IMR-90 (cell line): ENCODE measurements at regions not wholly inside any gene's neighbourhood (a gene's known extent, or its start where the extent isn't known, plus 50 kb on each side); places are given as distances from the start of the nearest gene placed in this dataset.

Source experiments
- ATAC-seq: fragments of 200-7000 bp; cut with Tn5 transposase; 2 replicates; pipeline ENCODE4 v1.9.1; 2020; ENCODE audit warnings: low read depth, mild to moderate bottlenecking, moderate library complexity
- BruUV-seq: library from RNA; stranded (reverse); fragments of 400-500 nt; replicated peaks from 2 replicates; lab custom pipeline; 2021; lab: Mats Ljungman, UMichigan
- CTCF ChIA-PET: fragments of 300-600 bp; formaldehyde crosslinking; extraction: SDS; loops from one replicate; lab custom pipeline; 2021; ENCODE audit warnings: antibody characterized with exemption; lab: Yijun Ruan, JAX
- POLR2A ChIA-PET: fragments of 300-600 bp; sonication (Branson Sonifier 250); formaldehyde crosslinking; loops from one replicate; lab custom pipeline; 2022; ENCODE audit warnings: antibody characterized with exemption; ENCODE audit not compliant: unreplicated experiment; lab: Charles Lee
- DNase-seq: peaks from one replicate; pipeline ENCODE4 v3.0.0; 2013
- H2AFZ ChIP-seq: replicated peaks from 2 replicates; pipeline ENCODE3; 2013; ENCODE audit warnings: low read length, mild to moderate bottlenecking; ENCODE audit not compliant: poor library complexity
- H2AK5ac ChIP-seq: 2 replicates; pipeline ENCODE4 v1.6.1; 2013; ENCODE audit warnings: low read depth, low read length, inconsistent platforms
- H2AK9ac ChIP-seq: replicated peaks from 2 replicates; pipeline ENCODE3; 2013; ENCODE audit warnings: mild to moderate bottlenecking, low read depth, low read length, moderate library complexity; ENCODE audit not compliant: poor library complexity
- H2BK120ac ChIP-seq: 2 replicates; pipeline ENCODE4 v1.6.1; 2013; ENCODE audit warnings: low read depth, low read length, inconsistent platforms
- H2BK15ac ChIP-seq: 3 replicates; pipeline ENCODE4 v1.6.1; 2013; ENCODE audit warnings: low read depth, low read length, inconsistent platforms
- H2BK20ac ChIP-seq: 2 replicates; pipeline ENCODE4 v1.6.1; 2013; ENCODE audit warnings: low read depth, mild to moderate bottlenecking, inconsistent platforms, low read length, moderate library complexity
- H2BK5ac ChIP-seq: 2 replicates; pipeline ENCODE4 v1.6.1; 2013; ENCODE audit warnings: mild to moderate bottlenecking, low read depth, low read length, inconsistent platforms; ENCODE audit not compliant: poor library complexity, severe bottlenecking
- H3K14ac ChIP-seq: replicated peaks from 2 replicates; pipeline ENCODE4 v1.6.1; 2013; ENCODE audit warnings: low read depth, low read length, inconsistent platforms
- H3K18ac ChIP-seq: 2 replicates; pipeline ENCODE4 v1.6.1; 2013; ENCODE audit warnings: low read depth, low read length, control low read depth
- H3K23ac ChIP-seq: 2 replicates; pipeline ENCODE4 v1.6.1; 2013; ENCODE audit warnings: low read depth, low read length, inconsistent platforms
- H3K27ac ChIP-seq: 2 replicates; pipeline ENCODE4 v1.5.1; 2013; ENCODE audit warnings: mild to moderate bottlenecking, control low read depth, low read length; ENCODE audit not compliant: insufficient read depth
- H3K27me3 ChIP-seq: 2 replicates; pipeline ENCODE4 v1.6.1; 2013; ENCODE audit warnings: low read length; ENCODE audit not compliant: control insufficient read depth, insufficient read depth
- H3K36me3 ChIP-seq: 2 replicates; pipeline ENCODE4 v1.6.1; 2013; ENCODE audit warnings: low read length, mixed read lengths; ENCODE audit not compliant: control insufficient read depth, insufficient read depth
- H3K4ac ChIP-seq: 2 replicates; pipeline ENCODE4 v1.6.1; 2013; ENCODE audit warnings: low read depth, low read length, inconsistent platforms
- H3K4me1 ChIP-seq: 2 replicates; pipeline ENCODE4 v1.6.1; 2013; ENCODE audit warnings: low read length, mixed read lengths; ENCODE audit not compliant: control insufficient read depth, insufficient read depth
- H3K4me2 ChIP-seq: 2 replicates; pipeline ENCODE4 v1.6.1; 2013; ENCODE audit warnings: low read depth, mild to moderate bottlenecking, control low read depth, low read length, moderate library complexity
- H3K4me3 ChIP-seq: 2 replicates; pipeline ENCODE4 v1.5.1; 2013; ENCODE audit warnings: low read depth, mild to moderate bottlenecking, control low read depth, low read length, moderate library complexity; ENCODE audit not compliant: insufficient read depth
- H3K56ac ChIP-seq: 2 replicates; pipeline ENCODE4 v1.6.1; 2013; ENCODE audit warnings: low read length, inconsistent platforms; ENCODE audit not compliant: insufficient read depth; ENCODE audit errors: extremely low read depth
- H3K79me1 ChIP-seq, 2 experiments: 2 replicates each; pipeline ENCODE4 v1.6.1; 2013; ENCODE audit warnings: low read length in 2 of 2, inconsistent platforms in 1 of 2, low read depth in 1 of 2
- H3K9ac ChIP-seq: 2 replicates; pipeline ENCODE4 v1.6.1; 2013; ENCODE audit warnings: low read depth, low read length, control low read depth
- H3K9me1 ChIP-seq: 2 replicates; pipeline ENCODE4 v1.6.1; 2013; ENCODE audit warnings: low read length, inconsistent platforms; ENCODE audit not compliant: insufficient read depth
- H3K9me3 ChIP-seq: 2 replicates; pipeline ENCODE4 v1.6.1; 2013; ENCODE audit warnings: low read length; ENCODE audit not compliant: control insufficient read depth, insufficient read depth
- H4K20me1 ChIP-seq: 2 replicates; pipeline ENCODE4 v1.6.1; 2013; ENCODE audit warnings: low read length, inconsistent platforms; ENCODE audit not compliant: insufficient read depth
- H4K5ac ChIP-seq: 2 replicates; pipeline ENCODE4 v1.6.1; 2013; ENCODE audit warnings: mild to moderate bottlenecking, low read depth, low read length, control low read depth
- H4K8ac ChIP-seq, 2 experiments: 2 replicates each; pipeline ENCODE4 v1.6.1; 2013; ENCODE audit warnings: low read depth in 2 of 2, low read length in 2 of 2, control low read depth in 1 of 2, inconsistent platforms in 1 of 2
- H4K91ac ChIP-seq: 2 replicates; pipeline ENCODE4 v1.6.1; 2013; ENCODE audit warnings: low read depth, low read length, inconsistent platforms; ENCODE audit not compliant: insufficient read depth
- BHLHE40 ChIP-seq: fragments of 150-350 bp; IDR thresholded peaks from 2 replicates; pipeline ENCODE4 v1.6.1; 2016; ENCODE audit warnings: mild to moderate bottlenecking, low read depth, low read length
- CEBPB ChIP-seq: IDR thresholded peaks from 2 replicates; pipeline ENCODE4 v1.6.1; 2012; ENCODE audit warnings: low read depth, low read length, improper control_type of control experiment
- CHD1 ChIP-seq: IDR thresholded peaks from 2 replicates; pipeline ENCODE4 v1.6.1; 2012; ENCODE audit warnings: low read depth, low read length, improper control_type of control experiment
- FOS ChIP-seq: fragments of 150-350 bp; IDR thresholded peaks from 2 replicates; pipeline ENCODE4 v1.6.1; 2016; ENCODE audit warnings: low read depth, low read length
- MAFK ChIP-seq: IDR thresholded peaks from 2 replicates; pipeline ENCODE4 v1.6.1; 2012; ENCODE audit warnings: low read depth, low read length, improper control_type of control experiment
- MAZ ChIP-seq: IDR thresholded peaks from 2 replicates; pipeline ENCODE4 v1.6.1; 2012; ENCODE audit warnings: low read depth, mild to moderate bottlenecking, low read length, improper control_type of control experiment, moderate library complexity, borderline replicate concordance
- MXI1 ChIP-seq: IDR thresholded peaks from 2 replicates; pipeline ENCODE4 v1.6.1; 2012; ENCODE audit warnings: low read depth, mild to moderate bottlenecking, low read length, moderate library complexity, borderline replicate concordance
- NFE2L2 ChIP-seq: fragments of 150-350 bp; IDR thresholded peaks from 2 replicates; pipeline ENCODE4 v1.6.1; 2016; ENCODE audit warnings: low read depth, mild to moderate bottlenecking, low read length
- POLR2A ChIP-seq: IDR thresholded peaks from 2 replicates; pipeline ENCODE4 v1.6.1; 2012; ENCODE audit warnings: mild to moderate bottlenecking, low read depth, low read length
- RAD21 ChIP-seq: IDR thresholded peaks from 2 replicates; pipeline ENCODE4 v1.6.1; 2012; ENCODE audit warnings: low read length, improper control_type of control experiment
- RCOR1 ChIP-seq: IDR thresholded peaks from 2 replicates; pipeline ENCODE4 v1.6.1; 2012; ENCODE audit warnings: mild to moderate bottlenecking, low read length, improper control_type of control experiment; ENCODE audit not compliant: insufficient replicate concordance
- RFX5 ChIP-seq: IDR thresholded peaks from 2 replicates; pipeline ENCODE4 v1.8.0; 2012; ENCODE audit warnings: low read depth, mild to moderate bottlenecking, low read length, moderate library complexity
- SMC3 ChIP-seq: fragments of 150-350 bp; IDR thresholded peaks from 2 replicates; pipeline ENCODE4 v1.6.1; 2016; ENCODE audit warnings: low read depth, mild to moderate bottlenecking, antibody characterized with exemption, low read length, moderate library complexity
- WGBS, 2 experiments: methylation state at CpG; one replicate each; pipeline versions ENCODE4 v1.1.5 to v1.1.7; 2013; ENCODE audit warnings: missing lambda C conversion rate in 2 of 2; ENCODE audit not compliant: insufficient read length in 1 of 2; ENCODE audit errors: extremely low coverage in 2 of 2; 5-methylcytosine and 5-hydroxymethylcytosine counted together
- dilution Hi-C: fragments of 300-500 bp; cut with HindIII; formaldehyde crosslinking; loops from one replicate; pipeline ENCODE4 v1.14.3; 2018; ENCODE audit warnings: low sequenced_read_pairs; ENCODE audit not compliant: unreplicated experiment
- in situ Hi-C: fragments of 300-500 bp; cut with MboI; formaldehyde crosslinking; loops from 3 replicates; pipeline ENCODE4 v1.14.3; 2019; ENCODE audit warnings: low sequenced_read_pairs, inconsistent platforms, mixed read lengths
- intact Hi-C: fragments of 100-400 bp; cut with micrococcal nuclease; formaldehyde crosslinking; loops from 2 replicates; pipeline ENCODE4 v1.10.0; 2022
- TF ChIP-seq, protein P1 (sequence below): conservative IDR thresholded peaks from 2 replicates; pipeline ENCODE4 v1.5.1; 2012; ENCODE audit warnings: mild to moderate bottlenecking, low read depth, low read length, improper control_type of control experiment
- TF ChIP-seq, protein P2 (sequence below): fragments of 150-350 bp; IDR thresholded peaks from 2 replicates; pipeline ENCODE4 v1.6.1; 2016; ENCODE audit warnings: low read depth, mild to moderate bottlenecking, low read length, moderate library complexity, borderline replicate concordance
- TF ChIP-seq, protein P3 (sequence below): fragments of 150-350 bp; IDR thresholded peaks from 2 replicates; pipeline ENCODE4 v1.6.1; 2017; ENCODE audit warnings: mild to moderate bottlenecking, antibody characterized with exemption, low read length, low read depth

DNA sequence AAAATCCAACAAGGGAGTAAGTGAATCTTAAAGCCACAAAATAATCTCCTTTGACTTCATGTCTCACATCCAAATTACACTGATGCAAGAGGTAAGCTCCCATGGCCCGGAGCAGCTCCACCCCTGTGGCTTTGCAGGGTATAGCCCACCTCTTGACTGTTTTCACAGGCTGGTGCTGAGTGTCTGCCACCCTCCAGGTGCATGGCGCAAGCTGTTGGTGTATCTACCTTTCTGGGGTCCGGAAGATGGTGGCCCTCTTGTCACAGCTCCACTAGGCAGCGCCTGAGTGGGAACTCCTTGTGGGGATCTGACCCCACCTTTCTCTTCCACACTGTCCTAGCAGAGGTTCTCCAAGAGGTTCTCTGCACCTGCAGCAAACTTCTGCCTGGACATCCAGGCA, 1051.1 kb upstream of the CDH6 start:
- Histone ChIP-seq H3K4ac (no peak overlapping the region), H3K79me1 (no peaks in the 10 kb centered on the region), H2BK15ac (no peak overlapping the region), H3K23ac (no peak overlapping the region), H3K4me1 (no peaks in the 10 kb centered on the region), H3K9me3 (peaks cover 5% of the 10 kb centered on the region), H3K56ac (no peak overlapping the region), H2AFZ (no peak overlapping the region), H3K27me3 (no peaks in the 10 kb centered on the region), H2AK5ac (no peak overlapping the region), H4K5ac (no peak overlapping the region), H2BK5ac (no peak overlapping the region), H3K14ac (no peak overlapping the region), H2BK20ac (no peak overlapping the region), H3K4me3 (no peak overlapping the region), H4K8ac (no peak overlapping the region), H2BK120ac (no peak overlapping the region), H4K91ac (no peak overlapping the region), H3K36me3 (no peaks in the 10 kb centered on the region), H3K18ac (no peak overlapping the region), H3K27ac (no peak overlapping the region), H3K9ac (no peak overlapping the region), H3K4me2 (no peak overlapping the region), H3K9me1 (no peaks in the 10 kb centered on the region), H4K20me1 (no peaks in the 10 kb centered on the region), H2AK9ac (no peak overlapping the region)
- POLR2A ChIA-PET, result no interaction called here
- no peak for TF ChIP-seq POLR2A
- no peak for TF ChIP-seq SMC3
- TF ChIP-seq RFX5, result no peak
- no peak for TF ChIP-seq RAD21
- TF ChIP-seq, protein P1, sequence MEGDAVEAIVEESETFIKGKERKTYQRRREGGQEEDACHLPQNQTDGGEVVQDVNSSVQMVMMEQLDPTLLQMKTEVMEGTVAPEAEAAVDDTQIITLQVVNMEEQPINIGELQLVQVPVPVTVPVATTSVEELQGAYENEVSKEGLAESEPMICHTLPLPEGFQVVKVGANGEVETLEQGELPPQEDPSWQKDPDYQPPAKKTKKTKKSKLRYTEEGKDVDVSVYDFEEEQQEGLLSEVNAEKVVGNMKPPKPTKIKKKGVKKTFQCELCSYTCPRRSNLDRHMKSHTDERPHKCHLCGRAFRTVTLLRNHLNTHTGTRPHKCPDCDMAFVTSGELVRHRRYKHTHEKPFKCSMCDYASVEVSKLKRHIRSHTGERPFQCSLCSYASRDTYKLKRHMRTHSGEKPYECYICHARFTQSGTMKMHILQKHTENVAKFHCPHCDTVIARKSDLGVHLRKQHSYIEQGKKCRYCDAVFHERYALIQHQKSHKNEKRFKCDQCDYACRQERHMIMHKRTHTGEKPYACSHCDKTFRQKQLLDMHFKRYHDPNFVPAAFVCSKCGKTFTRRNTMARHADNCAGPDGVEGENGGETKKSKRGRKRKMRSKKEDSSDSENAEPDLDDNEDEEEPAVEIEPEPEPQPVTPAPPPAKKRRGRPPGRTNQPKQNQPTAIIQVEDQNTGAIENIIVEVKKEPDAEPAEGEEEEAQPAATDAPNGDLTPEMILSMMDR, result no peak
- TF ChIP-seq BHLHE40, result no peak
- no peak for TF ChIP-seq MAZ
- no peak for TF ChIP-seq NFE2L2
- no peak for TF ChIP-seq MXI1
- no peak for TF ChIP-seq FOS
- no peak for TF ChIP-seq CHD1
- TF ChIP-seq, protein P2, sequence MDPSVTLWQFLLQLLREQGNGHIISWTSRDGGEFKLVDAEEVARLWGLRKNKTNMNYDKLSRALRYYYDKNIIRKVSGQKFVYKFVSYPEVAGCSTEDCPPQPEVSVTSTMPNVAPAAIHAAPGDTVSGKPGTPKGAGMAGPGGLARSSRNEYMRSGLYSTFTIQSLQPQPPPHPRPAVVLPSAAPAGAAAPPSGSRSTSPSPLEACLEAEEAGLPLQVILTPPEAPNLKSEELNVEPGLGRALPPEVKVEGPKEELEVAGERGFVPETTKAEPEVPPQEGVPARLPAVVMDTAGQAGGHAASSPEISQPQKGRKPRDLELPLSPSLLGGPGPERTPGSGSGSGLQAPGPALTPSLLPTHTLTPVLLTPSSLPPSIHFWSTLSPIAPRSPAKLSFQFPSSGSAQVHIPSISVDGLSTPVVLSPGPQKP, result no peak
- TF ChIP-seq RCOR1, result no peak
- TF ChIP-seq CEBPB, result no peak
- no peak for TF ChIP-seq MAFK
- TF ChIP-seq, protein P3, sequence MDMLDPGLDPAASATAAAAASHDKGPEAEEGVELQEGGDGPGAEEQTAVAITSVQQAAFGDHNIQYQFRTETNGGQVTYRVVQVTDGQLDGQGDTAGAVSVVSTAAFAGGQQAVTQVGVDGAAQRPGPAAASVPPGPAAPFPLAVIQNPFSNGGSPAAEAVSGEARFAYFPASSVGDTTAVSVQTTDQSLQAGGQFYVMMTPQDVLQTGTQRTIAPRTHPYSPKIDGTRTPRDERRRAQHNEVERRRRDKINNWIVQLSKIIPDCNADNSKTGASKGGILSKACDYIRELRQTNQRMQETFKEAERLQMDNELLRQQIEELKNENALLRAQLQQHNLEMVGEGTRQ, result no peak
- no peak for ATAC-seq
- no TSS peak for BruUV-seq
- no peak for DNase-seq
- intact Hi-C loops (no loop called here), in situ Hi-C loops (no loop called here), dilution Hi-C loops (no loop called here)
- no CpG with 5 or more reads among the region's 4 CpGs for WGBS, 2 experiments
- CTCF ChIA-PET, result no interaction called here
